ENCODE measurements at regions not wholly inside any gene's neighbourhood (a gene's known extent, or its start where the extent isn't known, plus 50 kb on each side); places are given as distances from the start of the nearest gene placed in this dataset.
"Not testable (repeated sequence)": the region's sequence is repeated elsewhere in the genome, so short reads cannot be mapped to it uniquely, and the experiment has no call there.

- no peak for TF ChIP-seq CTCF (IDR thresholded peaks at IDR 0.05; ENCODE audit: borderline replicate concordance, insufficient read depth, low read depth, low read length)
- H3K4me3 ChIP-seq (ENCODE audit: low read depth, low read length), result no peak overlapping the region
Measured at GRCh38 chr1:190835658-190836057, 358.0 kb upstream of the BRINP3 start.

- not testable (repeated sequence) for H3K4me3 ChIP-seq (ENCODE audit: low read depth, low read length)
Measured at GRCh38 chr1:190837200-190837599, 359.5 kb upstream of the BRINP3 start.

- no peak for TF ChIP-seq CTCF (IDR thresholded peaks at IDR 0.05; ENCODE audit: borderline replicate concordance, insufficient read depth, low read depth, low read length)
- no peak overlapping the region for H3K4me3 ChIP-seq (ENCODE audit: low read depth, low read length)
Measured at GRCh38 chr1:190837888-190838287, 360.2 kb upstream of the BRINP3 start.

- H3K4me3 ChIP-seq (ENCODE audit: low read depth, low read length), result no peak overlapping the region
- TF ChIP-seq CTCF (IDR thresholded peaks at IDR 0.05; ENCODE audit: borderline replicate concordance, insufficient read depth, low read depth, low read length), result no peak
Measured at GRCh38 chr1:190847166-190847565, 369.5 kb upstream of the BRINP3 start.

GRCh38 chr1:190849346-190849745 lies 371.7 kb upstream of the BRINP3 start:
- no peak for TF ChIP-seq CTCF (IDR thresholded peaks at IDR 0.05; ENCODE audit: borderline replicate concordance, insufficient read depth, low read depth, low read length)
- no peak overlapping the region for H3K4me3 ChIP-seq (ENCODE audit: low read depth, low read length)

GRCh38 chr1:190852611-190853010 lies 374.9 kb upstream of the BRINP3 start:
- no peak overlapping the region for H3K4me3 ChIP-seq (ENCODE audit: low read depth, low read length)
- no peak for TF ChIP-seq CTCF (IDR thresholded peaks at IDR 0.05; ENCODE audit: borderline replicate concordance, insufficient read depth, low read depth, low read length)

- TF ChIP-seq CTCF (IDR thresholded peaks at IDR 0.05; ENCODE audit: borderline replicate concordance, insufficient read depth, low read depth, low read length), result no peak
- H3K4me3 ChIP-seq (ENCODE audit: low read depth, low read length), result no peak overlapping the region
Measured at GRCh38 chr1:190858140-190858539, 380.5 kb upstream of the BRINP3 start.

GRCh38 chr1:190864013-190864641 lies 386.5 kb upstream of the BRINP3 start:
- H3K4me3 ChIP-seq (ENCODE audit: low read depth, low read length), result no peak overlapping the region
- TF ChIP-seq CTCF (IDR thresholded peaks at IDR 0.05; ENCODE audit: borderline replicate concordance, insufficient read depth, low read depth, low read length), result no peak

Data from GM12875 (cell line).